Urothelium cell line (cell line): ENCODE measurements at regions not wholly inside any gene's neighbourhood (a gene's known extent, or its start where the extent isn't known, plus 50 kb on each side); places are given as distances from the start of the nearest gene placed in this dataset.
A peak's percentile ranks its signal among the peaks of the same experiment; 100 is the strongest.

Experiments used
- DNase-seq: peaks from one replicate; pipeline ENCODE4 v3.0.0; 2011; ENCODE audit warnings: low spot score, mixed read lengths
- FAIRE-seq: peaks from 2 replicates; lab custom pipeline; 2011; peaks lifted over from hg19 to GRCh38; lab: Jason Lieb, UNC

DNA sequence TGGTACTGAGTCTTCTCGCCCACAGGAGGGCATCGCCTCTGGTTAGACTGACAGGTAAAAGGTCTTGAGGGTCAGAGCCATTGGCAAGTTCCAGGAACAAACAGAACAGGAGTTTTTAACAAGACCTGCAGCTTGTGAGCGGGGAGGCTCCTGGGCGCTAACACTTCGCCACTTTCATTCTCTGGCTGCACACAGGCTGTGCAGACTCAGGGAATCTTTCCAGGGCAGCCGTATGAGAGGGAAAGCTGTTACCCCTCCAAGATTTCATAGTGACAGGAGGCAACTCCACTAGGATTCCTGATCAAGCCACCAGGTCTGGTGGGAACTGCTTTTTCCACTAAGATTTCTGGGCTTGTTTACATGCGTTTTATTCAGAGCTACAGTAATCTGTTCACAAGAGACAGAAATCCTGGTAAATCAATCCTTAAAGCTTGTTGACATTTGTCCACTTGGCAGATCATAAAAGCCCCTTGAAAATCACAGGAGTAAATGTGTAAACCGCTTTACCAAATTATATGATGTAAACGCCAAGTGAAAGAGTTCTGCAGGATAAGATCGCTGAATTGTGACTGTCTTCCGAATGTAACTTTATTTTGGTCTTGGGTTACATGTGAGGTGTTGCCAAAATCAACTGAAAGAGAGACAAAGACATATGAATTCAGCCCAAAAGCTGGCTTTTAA is 190.6 kb downstream of the MZT1 start:
- DNase-seq (no peak), FAIRE-seq (no peak)

DNA sequence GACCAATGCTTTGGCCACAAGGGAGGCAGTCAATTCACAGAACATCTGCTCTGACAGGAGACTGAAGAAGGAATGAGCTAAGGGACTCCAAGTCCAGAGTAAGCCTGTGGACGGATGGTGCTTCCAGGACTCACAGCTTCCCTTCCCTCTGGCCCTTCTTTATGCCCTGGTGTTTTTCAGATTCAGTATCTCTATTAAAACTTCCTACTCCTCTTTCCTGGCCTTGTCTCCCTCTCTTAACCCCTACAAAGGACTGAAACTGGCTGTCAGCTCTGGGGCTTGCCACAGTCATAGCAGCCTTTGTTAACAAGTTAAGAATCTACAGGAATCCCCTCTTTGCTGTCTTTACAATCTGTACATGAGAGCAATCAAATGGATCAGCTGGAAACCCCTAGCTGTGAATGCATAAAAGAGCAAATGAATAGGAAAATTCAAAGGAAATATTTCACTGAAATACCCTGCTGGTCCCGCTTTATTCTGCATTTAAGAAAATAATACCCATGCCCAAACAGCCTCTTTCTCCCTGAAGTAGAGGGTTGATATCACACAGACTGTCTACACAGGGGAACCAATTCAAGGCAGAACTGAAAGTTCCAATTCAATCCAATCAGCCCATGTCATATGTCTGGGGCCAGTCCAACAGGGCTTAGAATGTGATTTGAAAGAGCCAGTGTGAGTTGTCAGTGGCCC is 192.3 kb downstream of the MZT1 start:
- DNase-seq (no peak), FAIRE-seq (no peak)

DNA sequence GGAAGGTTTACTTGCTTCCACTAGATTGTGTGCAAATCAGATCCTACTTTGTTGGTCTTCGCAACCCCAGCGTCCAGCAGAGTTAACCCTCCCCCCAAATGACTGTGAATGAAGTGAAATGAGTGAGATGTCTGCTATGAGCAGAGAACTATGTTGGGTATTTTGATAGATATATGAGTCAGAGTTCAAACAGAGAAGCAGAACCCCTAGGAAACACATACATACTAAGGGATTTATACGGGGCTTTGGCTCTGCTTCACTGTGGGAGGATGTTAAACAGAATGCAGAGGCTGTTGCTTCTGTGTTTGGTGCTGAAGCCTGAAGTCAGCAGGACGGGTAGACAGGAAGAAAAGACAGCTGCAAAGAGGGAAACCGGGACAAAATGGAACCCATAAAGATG is 197.0 kb downstream of the MZT1 start:
- DNase-seq: peak; percentile 12
- FAIRE-seq: no peak

DNA sequence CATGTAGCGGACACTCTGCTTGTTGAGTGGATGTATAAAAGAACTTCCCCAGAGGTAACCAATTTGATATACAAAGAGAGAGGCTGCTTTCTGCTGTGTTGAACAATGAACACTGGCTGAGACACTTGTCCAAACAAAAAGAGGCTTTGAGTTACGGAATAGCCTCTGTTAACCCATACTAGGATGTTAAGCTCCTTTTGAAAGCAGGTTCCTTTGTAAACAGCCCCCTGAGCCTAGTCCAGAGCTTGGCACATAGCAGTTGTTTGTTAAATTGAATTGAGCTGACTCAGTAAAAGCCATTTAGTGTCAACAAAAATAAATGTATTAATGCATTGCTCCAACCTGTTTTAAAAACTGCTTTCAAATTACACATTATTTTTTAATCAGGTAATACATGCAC is 200.1 kb downstream of the MZT1 start:
- DNase-seq (no peak), FAIRE-seq (no peak)

DNA sequence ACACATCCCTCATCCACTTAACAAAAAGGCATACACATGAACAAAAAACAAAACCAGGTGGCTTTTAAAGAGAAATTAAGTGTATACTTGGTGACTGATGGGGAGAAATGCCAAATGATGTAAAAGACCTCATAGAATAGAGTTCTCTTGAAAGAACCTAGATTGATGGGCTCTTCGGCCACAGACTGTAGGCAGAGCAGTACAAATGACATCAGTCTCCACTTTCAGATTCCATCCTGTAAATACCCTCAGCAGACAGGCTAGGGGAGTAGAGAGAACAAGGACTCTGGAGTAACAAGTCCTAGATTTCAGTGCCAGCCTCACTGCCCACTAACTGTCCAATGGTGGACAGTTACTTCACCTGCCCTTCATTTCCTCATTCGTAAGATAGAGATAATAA is 203.8 kb downstream of the MZT1 start:
- no peak for FAIRE-seq
- DNase-seq: no peak

DNA sequence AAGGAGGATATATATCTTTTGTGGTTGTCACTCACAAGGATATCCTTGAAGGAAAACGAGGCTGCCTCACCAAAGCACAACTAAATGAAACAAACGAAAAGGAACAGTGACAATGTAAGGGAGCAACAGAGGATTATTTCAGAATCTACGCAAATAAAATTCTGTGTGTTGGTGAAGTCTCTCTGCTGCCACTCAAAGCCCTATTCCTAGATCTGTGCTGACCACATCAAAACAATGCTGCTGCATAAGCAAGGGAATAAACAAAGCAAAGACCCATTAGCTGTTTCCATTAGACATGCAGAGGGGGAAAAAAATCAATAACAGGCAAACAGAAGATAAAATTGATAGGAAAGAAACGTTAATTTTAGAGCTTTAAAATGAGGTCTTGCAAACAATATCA is 204.4 kb downstream of the MZT1 start:
- DNase-seq: no peak
- FAIRE-seq: no peak

DNA sequence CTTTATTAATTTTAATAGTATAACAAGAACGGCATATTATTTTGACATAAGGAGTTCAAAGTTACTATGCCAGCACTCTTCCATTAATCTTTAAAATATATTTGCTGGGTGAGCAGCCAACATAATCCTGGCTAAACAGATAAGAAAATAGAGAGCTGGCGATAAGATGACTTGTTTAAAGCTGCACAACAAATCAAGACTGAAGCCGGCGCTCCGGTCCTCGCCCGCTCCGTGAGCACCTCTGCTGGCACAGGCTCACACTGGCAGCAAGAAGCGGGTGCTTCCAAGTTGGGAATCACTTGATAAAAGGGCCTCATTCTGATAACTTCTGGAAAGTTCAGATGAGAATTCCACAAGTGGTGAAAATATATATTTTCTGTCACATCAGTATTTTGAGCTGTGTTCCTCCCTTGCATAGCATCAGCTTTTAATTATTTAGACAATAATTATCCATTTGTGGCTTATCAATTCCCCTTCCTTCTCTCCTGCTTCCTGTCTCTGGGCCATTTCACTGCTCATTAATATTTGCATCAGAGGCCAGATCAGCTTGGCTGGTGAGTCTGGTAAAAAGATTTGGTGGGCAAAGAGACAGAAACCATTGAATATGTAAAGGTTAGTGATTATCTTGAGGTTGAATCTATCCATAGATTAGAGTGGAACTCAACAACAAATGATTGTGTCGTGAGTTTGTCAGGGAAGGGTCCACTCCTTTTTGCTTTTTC is 205.3 kb downstream of the MZT1 start:
- no peak for DNase-seq
- no peak for FAIRE-seq

DNA sequence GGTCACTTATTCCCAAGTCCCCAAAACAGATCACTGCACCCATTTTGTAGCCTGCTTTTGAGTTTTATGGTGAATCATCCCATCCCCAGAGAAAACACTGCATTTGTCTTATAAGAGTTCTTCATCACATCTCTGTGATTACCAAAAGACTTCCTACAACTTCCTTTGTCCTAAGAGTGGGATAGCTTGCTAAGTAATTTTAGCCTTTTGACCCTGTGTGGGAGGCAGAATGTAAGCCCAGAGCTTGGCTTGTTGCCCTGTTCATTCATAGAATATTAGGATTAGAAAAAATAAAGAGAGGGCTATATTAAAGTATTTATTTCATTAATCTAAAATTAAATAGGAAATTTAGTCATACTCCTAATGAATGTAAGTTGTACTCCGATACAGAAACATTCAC is 213.3 kb downstream of the MZT1 start:
- no peak for FAIRE-seq
- no peak for DNase-seq

DNA sequence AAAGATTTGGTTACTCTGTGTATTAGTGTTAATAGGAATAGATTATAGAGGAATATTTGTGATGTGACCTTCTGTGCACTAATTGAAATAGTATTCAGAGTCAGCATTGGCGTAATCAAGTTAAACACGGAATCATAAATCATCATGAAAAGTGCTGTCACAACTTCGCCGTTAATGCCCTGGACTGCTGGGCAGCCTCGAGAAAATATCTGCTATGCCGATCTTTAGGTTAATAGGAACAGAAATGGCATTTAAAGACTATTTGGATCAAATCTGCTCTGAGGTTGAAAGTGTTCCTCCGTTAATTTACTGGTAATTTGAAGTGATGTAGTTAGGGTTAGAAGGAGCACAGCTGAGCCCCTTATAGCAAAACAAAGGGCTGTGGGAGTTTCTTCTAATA is 219.0 kb downstream of the MZT1 start:
- DNase-seq (no peak), FAIRE-seq (no peak)

DNA sequence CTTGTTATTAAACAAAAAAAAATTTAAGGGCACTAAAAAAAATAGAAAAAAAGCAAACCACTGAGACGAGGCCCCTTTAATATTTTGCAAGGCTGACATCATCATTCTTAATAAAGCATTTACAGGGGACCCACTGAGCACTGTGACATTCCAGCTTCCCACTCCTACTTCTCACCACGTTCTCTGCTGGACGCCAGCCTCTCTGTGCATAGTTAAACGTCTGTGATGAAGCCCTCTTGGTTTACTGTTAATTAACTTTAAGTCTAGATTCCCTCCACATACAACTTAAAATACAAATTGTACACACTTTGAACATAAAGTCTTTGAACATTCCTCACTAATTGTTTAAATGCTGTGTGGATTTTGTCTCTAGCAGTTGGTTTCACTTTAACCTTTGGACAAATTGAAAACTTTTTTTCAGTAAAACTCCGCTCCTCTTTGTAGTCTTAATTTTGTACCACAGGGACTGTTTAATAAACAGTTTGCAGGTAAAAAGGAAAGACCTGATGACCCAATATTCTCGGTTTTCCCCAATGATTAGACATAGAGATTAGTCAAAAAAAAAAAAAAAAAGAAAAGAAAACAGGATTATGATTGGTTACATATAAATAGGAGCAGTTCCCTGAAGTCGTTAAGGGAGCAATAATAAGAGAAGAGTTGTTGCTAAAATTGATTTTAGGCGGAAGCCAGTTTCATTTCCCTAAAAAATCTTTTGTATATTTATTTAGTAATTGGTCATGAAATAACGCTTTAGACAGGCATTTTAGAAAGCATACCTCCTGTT is 219.8 kb downstream of the MZT1 start:
- DNase-seq (peak; percentile 8), FAIRE-seq (no peak)

DNA sequence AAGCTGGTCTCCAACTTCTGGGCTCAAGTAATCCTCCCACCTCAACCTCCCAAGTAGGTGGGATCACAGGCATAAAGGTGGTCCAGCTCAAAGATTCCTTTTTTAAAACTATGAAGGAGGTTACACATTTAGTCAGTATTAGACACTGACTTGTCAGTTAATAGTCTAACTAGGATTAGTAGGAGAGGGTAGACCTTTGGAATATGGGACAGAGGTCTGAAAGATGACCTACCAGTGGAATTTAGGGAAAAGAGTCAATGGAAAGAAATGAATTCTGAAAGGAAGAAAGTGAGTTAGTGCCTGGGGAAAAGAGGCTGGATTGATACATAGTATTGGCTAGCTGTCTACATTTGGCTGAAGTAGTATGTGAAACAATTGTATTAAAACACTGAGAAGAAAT is 220.7 kb downstream of the MZT1 start:
- DNase-seq (no peak), FAIRE-seq (no peak)

DNA sequence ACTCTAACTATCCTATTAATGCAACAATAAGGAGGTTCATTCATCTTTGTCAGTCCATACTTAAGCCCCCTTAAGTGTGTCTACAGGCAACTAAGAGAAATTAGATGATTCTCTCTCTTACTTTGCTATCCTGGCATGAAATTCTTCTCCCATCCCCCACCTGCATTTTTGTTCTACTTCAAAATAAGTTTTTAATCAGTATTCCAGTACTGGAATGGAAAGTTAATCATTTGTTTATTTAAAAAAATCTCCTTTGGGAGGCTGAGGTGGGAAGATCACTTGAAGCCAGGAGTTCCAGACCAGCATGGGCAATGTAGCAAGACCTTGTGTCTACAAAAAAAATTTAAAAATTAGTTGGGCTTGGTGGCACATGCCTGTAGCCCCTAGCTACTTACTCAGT is 222.1 kb downstream of the MZT1 start:
- no peak for DNase-seq
- FAIRE-seq: no peak

DNA sequence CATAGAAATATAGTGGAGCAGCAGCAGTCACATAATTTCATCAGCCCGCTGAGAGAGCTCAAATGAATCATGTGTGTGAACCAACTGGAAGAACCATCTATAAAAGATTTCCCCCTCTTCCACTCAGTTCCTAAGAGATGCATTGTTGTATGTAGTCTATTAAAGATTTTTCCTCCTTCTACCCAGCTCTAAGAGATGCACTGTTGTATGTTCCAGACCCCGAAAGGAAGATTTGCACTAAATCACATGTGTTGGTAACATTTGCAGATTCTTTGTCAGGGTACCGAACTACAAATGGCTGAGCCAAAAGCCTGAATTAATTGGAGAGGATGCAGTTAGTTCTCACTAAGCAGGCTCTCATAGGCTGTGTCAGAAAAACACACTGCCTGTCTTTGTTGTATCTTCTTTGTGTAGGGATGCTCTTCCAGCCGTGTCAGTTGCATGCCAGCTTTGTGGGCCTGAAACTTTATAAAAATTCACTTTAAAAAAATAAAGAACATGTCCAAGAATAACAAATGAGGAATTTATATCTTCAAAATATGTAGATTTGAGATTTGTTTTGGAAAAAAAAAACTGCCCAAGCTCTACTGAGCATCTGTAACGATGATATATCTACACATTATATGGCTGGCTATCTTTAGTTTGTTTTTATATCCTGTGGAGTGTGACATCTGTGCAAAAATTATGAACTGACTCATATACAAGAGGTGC is 223.1 kb downstream of the MZT1 start:
- no peak for DNase-seq
- FAIRE-seq: no peak

DNA sequence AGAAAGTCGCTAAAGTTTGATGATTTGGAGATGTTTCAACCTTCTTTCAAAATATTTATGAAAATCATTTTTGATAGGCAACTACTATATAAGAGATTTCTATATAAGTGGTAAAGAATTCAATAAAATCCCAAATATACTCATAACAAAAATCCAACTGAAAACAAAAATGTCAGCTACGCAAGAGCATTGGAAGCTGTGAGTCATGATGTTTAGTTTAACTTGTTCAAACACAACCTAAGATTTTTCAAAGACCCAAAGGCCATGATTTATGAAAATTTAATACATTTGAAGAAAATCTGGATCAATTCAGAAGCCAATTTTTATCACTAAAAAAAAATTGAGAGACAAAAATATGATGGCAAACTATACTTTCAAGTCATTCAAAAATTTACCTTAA is 226.6 kb downstream of the MZT1 start:
- no peak for DNase-seq
- FAIRE-seq: no peak

DNA sequence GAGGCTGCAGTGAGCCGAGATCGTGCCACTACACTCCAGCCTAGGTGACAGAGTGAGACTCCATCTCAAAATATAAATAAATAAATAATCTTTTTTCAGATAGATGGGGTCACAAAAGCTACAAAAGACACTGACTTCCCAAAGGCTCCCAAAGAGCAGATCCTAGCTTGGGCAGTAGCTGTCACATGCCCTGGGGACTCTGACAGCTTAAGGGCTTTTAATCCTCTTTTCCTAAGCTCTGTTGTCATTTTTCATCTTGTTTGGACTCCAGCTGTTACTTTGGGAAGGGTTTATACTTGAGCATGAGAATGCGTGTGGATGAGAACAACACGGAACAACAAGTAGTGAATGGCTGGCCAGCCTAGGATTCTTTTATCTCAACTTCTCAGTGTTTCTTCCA is 231.7 kb downstream of the MZT1 start:
- DNase-seq: no peak
- no peak for FAIRE-seq

DNA sequence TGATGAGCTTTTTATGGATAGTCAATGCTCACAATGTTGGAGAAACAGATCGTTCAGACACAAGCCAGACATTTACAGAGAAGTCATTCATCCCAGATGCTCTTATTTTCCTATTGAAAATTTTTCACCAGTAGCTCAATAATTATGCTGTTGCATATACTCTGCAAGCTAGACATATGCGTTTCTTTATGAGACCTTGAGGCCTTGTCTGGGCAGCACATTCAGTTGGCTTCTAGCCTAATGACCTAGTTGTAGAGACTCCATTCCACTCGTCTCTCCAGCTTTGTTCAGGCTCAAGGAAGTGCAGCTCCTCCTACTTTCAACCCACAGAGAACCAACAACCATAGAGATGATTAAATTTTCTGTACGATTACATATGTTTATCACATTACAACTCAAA is 237.7 kb downstream of the MZT1 start:
- FAIRE-seq (no peak), DNase-seq (no peak)

DNA sequence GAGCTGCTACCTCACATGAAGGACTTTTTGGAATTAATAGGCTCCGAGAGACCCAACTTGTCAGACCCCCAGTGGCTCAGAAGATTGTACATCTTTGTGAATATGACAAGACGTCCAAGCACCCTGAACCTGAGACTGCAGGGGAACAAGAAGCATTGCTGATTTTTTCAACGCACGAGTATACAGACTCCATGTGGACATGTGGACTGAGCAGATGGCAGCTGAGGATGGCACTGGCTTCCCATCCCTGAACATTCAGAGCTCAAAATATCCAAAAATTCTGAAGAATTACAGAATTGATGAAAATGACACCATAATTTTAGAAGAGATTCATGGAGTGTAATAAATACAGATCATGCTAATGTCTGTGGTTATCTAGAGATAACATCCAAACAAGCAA is 254.1 kb downstream of the MZT1 start:
- no peak for DNase-seq
- no peak for FAIRE-seq

DNA sequence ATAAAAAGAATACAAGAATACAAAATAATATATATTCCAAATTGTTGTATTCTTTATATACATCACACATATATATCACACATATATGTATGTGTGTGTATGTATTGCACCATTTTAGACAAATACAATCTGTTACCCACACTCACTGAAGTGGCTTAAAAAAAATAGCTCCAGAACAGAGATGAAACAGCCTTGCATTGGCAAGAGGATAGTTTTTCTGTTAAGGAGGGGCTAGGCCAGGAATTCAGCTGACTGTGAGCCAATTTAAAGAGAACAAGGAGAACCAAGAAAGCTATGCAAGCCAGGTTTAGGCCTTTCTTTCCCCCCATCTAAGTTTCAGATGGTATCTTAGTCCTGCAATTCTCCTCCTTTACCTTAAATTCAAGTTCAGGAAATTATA is 257.5 kb downstream of the MZT1 start:
- FAIRE-seq (no peak), DNase-seq (no peak)

DNA sequence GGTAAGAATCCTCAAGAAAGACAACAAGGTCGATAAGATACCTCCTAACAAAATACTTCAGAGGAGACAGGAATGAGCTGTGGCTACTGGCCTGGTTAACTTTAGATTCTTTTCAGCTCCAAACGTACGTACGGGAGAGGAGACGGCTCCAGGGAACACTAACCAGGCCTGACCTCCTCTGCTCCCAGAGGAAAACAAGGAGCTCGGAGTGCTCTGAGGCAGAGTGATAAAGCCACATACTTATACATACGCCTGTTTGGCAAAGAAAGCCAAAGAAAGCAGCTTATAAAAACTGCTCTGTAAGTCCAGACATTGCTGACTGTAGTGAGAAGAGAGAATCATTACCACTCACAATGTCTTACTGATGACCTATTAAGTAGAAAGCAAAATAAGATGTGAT is 263.9 kb downstream of the MZT1 start:
- no peak for FAIRE-seq
- DNase-seq: no peak

DNA sequence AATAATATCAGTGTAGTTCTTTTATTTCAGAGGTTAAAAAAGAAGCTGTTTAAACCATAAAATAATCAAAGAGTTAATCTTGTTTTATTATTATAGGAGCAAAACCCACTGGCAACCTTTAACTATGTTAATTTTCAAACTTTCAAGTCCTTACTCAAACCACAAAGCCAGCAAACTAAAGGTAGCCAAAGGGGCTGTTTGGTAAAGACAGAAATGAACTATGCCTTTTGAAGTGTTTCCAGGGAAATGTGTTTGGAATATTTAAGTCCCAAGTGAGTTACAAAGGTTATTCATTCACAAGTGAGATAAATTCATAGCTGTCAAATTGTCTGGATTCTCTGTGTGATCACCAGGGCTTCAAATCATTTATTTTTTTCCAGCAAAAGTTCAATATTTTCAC is 264.7 kb downstream of the MZT1 start:
- DNase-seq (no peak), FAIRE-seq (no peak)

DNA sequence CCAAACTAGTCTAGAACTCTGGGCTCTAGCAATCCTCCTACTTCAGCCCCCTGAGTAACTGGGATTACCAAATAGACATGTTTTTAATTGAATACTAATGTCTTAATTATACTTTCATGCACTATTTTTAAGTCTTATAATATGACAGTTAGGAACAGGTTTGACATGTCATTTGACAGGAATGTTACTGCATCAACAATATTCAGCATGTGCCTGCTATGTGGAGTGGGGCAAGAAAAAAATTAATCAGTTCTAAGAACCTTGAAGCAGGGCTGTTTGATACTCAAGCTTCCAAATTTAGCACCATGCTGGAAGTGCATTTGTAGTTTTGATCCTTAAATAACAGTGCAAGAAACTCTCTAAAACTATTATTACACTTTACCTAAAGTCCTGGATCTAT is 265.3 kb downstream of the MZT1 start:
- no peak for FAIRE-seq
- no peak for DNase-seq
